ENCODE measurements at regions not wholly inside any gene's neighbourhood (a gene's known extent, or its start where the extent isn't known, plus 50 kb on each side); places are given as distances from the start of the nearest gene placed in this dataset.

- Mint-ChIP-seq H3K4me1 (ENCODE audit: low read depth) (no peaks in the 10 kb centered on the region), H3K9me3 (peaks cover 28% of the 10 kb centered on the region), H3K27me3 (ENCODE audit: insufficient read depth) (no peaks in the 10 kb centered on the region; the same call in 1 of the 2 replicates), H3K4me3 (no peak overlapping the region), H3K36me3 (ENCODE audit: low read depth) (no peaks in the 10 kb centered on the region), H3K27ac (no peak overlapping the region)
- no peak for TF ChIP-seq CTCF (IDR thresholded peaks at IDR 0.05)
- DNase-seq: no peak
Measured at GRCh38 chr16:6495486-6496210, 837.0 kb upstream of the RBFOX1 start.

GRCh38 chr16:6494716-6495115 is 837.9 kb upstream of the RBFOX1 start:
- Mint-ChIP-seq H3K27me3 (ENCODE audit: insufficient read depth) (no peaks in the 10 kb centered on the region; the same call in 1 of the 2 replicates), H3K4me1 (ENCODE audit: low read depth) (no peaks in the 10 kb centered on the region), H3K9me3 (peaks cover 31% of the 10 kb centered on the region), H3K27ac (no peak overlapping the region), H3K36me3 (ENCODE audit: low read depth) (no peaks in the 10 kb centered on the region), H3K4me3 (no peak overlapping the region)
- DNase-seq: no peak
- TF ChIP-seq CTCF (IDR thresholded peaks at IDR 0.05): no peak

- no peak overlapping the region for H3K27ac Mint-ChIP-seq
- H3K4me3 Mint-ChIP-seq: no peak overlapping the region
- no peaks in the 10 kb centered on the region for H3K36me3 Mint-ChIP-seq (ENCODE audit: low read depth)
- no peaks in the 10 kb centered on the region; the same call in 1 of the 2 replicates for H3K27me3 Mint-ChIP-seq (ENCODE audit: insufficient read depth)
- no peak for DNase-seq
- peaks cover 31% of the 10 kb centered on the region for H3K9me3 Mint-ChIP-seq
- H3K4me1 Mint-ChIP-seq (ENCODE audit: low read depth): no peaks in the 10 kb centered on the region
- TF ChIP-seq CTCF (IDR thresholded peaks at IDR 0.05): no peak
Measured at GRCh38 chr16:6493555-6493954, 839.1 kb upstream of the RBFOX1 start.

GRCh38 chr16:6492742-6493141 is 839.9 kb upstream of the RBFOX1 start:
- Mint-ChIP-seq H3K27ac (no peak overlapping the region), H3K9me3 (peaks cover 36% of the 10 kb centered on the region), H3K4me3 (no peak overlapping the region), H3K27me3 (ENCODE audit: insufficient read depth) (no peaks in the 10 kb centered on the region; the same call in 1 of the 2 replicates), H3K4me1 (ENCODE audit: low read depth) (no peaks in the 10 kb centered on the region), H3K36me3 (ENCODE audit: low read depth) (no peaks in the 10 kb centered on the region)
- no peak for TF ChIP-seq CTCF (IDR thresholded peaks at IDR 0.05)
- no peak for DNase-seq

GRCh38 chr16:6484935-6485334 is 847.7 kb upstream of the RBFOX1 start:
- H3K36me3 Mint-ChIP-seq (ENCODE audit: low read depth): no peaks in the 10 kb centered on the region
- DNase-seq: no peak
- H3K27me3 Mint-ChIP-seq (ENCODE audit: insufficient read depth): no peaks in the 10 kb centered on the region
- TF ChIP-seq CTCF (IDR thresholded peaks at IDR 0.05): no peak
- H3K4me3 Mint-ChIP-seq: no peak overlapping the region
- no peaks in the 10 kb centered on the region for H3K4me1 Mint-ChIP-seq (ENCODE audit: low read depth)
- H3K27ac Mint-ChIP-seq: no peak overlapping the region
- peaks cover 33% of the 10 kb centered on the region for H3K9me3 Mint-ChIP-seq
